ENCODE measurements at regions not wholly inside any gene's neighbourhood (a gene's known extent, or its start where the extent isn't known, plus 50 kb on each side); places are given as distances from the start of the nearest gene placed in this dataset.

- no peak for TF ChIP-seq POLR2A (IDR thresholded peaks at IDR 0.05; ENCODE audit: borderline replicate concordance, extremely low read depth, insufficient read depth, insufficient read length)
- no peak for TF ChIP-seq CTCF (IDR thresholded peaks at IDR 0.05 in 2 of 3, conservative IDR thresholded peaks at IDR 0.05 in 1 of 3; ENCODE audit: borderline replicate concordance in 1 of 3, insufficient read depth in 1 of 3, low read depth in 2 of 3, low read length in 2 of 3)
- no peak for TF ChIP-seq EZH2phosphoT487 (IDR thresholded peaks at IDR 0.05; ENCODE audit: borderline replicate concordance)
- no peak for TF ChIP-seq POLR2AphosphoS5 (IDR thresholded peaks at IDR 0.05; ENCODE audit: low read depth, low read length)
- TF ChIP-seq EZH2 (IDR thresholded peaks at IDR 0.05) = no peak
- no peak for TF ChIP-seq SP1 (IDR thresholded peaks at IDR 0.05; ENCODE audit: low read depth)
- no peak for TF ChIP-seq REST (IDR thresholded peaks at IDR 0.05; ENCODE audit: low read depth)
- no peak for TF ChIP-seq SIN3A (IDR thresholded peaks at IDR 0.05; ENCODE audit: low read depth)
- TF ChIP-seq EGR1 (IDR thresholded peaks at IDR 0.05; ENCODE audit: low read depth) = no peak
- TF ChIP-seq ZNF274 (IDR thresholded peaks at IDR 0.05; ENCODE audit: low read depth, low read length) = no peak
- TF ChIP-seq MAX (IDR thresholded peaks at IDR 0.05) = no peak
These were observed 124.1 kb downstream of the DISP1 start for GRCh38 chr1:222938986-222939385.
